Daoy (cell line): ENCODE measurements at regions not wholly inside any gene's neighbourhood (a gene's known extent, or its start where the extent isn't known, plus 50 kb on each side); places are given as distances from the start of the nearest gene placed in this dataset.
"Not testable (repeated sequence)": the region's sequence is repeated elsewhere in the genome, so short reads cannot be mapped to it uniquely, and the experiment has no call there.

Source experiments
- DNase-seq: peaks from one replicate; pipeline ENCODE4 v3.0.0-alpha.2; 2015; ENCODE audit warnings: low read depth

DNA sequence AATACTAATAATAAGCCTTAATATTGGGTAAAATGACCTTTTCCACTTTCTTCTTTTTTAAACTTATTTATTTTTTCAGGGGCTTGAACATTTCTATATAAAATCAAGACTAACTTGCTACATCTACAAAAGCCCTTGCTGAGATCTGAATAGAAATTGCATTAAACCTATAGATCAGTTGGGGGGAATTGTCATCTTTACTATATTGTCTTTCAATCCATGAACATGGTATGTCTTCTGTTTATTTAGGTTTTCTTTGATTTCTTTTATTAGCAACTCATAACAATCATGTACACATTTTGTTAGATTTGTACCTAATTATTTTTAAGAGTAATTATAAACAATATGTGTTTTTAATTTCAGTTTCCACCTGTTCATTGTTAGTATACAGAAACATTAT, 96.4 kb upstream of the SLC22A23 start:
- DNase-seq = no peak

DNA sequence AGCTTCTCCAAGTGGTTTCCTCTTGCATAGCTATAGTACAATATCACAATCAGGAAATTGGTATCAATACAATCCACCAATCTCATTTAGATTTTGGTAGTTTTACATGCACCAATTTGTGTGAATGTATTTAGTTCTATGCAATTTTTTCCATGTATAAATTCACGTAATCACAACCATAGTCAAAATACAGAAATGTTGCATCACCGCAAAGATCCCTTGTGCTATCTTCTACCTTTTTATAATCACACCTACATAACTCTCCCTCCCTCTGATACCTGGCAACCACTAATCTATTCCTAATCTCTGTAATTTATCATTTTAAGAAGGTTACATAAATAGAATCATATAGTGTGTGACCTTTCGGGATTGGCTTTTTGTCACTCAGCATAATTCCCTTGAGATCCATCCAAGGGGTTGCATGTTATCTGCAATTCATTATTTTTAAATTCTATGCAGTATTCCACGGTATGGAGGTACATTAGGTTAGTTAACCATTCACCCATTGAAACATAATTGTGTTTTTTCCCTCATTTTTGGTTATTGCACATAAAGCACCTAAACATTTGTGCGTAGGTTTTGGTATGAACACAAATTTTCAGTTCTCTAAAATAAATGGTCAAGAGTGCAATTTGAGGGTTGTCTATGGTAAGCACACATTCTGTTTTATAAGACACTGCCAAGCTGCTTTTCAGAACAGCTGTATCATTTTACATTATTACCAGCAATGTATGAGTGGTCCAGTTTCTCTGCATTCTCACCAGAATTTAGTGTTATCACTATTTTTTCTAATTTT, 95.1 kb upstream of the SLC22A23 start:
- no peak for DNase-seq

DNA sequence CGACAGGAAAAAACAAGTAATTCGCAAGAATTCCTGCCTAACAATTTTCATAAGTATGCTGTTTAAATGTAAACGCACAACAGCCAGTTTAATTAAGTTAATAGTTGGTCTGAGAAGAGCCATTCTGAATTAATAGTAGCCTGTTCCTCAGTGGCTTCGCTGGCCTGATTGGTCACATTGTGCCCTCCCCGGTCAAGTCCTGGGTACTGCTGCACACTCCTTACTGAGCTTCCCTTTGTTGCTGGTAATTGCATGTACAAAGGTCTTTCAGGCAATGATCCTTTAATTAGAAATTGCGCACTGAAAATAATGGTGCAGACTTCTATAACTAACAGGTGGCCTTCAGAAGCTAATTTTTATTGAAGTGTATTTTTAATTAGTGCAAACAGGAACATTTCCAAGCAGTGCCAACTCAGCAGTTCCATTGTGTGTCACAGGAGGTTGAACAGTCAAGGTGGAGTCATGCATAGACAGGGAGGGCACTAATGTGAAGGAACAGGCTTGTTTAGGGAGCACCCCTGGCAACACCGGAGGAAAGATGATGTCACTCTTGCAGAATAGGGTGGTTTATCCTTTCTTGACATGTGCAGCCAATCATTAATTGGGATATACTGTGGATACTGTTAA, 92.6 kb upstream of the SLC22A23 start:
- peak; percentile 20 for DNase-seq

- DNase-seq = no peak
Observed at GRCh38 chr6:3546121-3546520, 89.3 kb upstream of the SLC22A23 start.

- DNase-seq = no peak
Observed at GRCh38 chr6:3545156-3545555, 88.3 kb upstream of the SLC22A23 start.

DNA sequence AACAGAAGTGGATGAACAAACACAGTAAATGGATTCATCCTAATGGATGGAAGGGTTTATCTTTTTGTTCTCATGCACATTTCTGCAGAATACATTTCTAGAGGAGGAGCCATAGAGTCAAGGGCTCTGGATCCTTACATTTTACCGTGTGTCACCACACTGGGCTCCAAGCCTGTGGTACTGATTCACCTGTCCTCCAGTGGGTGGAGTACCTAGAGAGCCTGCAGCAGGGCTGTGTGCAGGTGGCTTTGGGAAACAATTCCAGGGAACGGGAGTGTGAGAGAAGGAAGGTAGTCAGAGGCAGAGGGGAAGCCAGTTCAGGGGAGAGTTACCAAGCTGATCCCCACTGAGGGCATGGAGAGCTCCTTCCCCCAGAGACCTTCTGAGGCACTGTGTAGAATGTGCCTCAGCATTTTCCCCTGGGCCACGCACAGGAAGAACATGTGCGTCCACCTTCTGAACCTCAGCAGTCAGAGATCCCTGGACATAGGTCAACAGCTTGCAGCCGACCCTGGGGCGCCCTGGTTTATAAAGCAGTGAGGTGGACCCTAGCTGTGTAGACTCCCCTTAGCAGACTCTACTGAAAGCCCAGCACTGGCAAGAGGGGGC, 85.3 kb upstream of the SLC22A23 start:
- DNase-seq = no peak

DNA sequence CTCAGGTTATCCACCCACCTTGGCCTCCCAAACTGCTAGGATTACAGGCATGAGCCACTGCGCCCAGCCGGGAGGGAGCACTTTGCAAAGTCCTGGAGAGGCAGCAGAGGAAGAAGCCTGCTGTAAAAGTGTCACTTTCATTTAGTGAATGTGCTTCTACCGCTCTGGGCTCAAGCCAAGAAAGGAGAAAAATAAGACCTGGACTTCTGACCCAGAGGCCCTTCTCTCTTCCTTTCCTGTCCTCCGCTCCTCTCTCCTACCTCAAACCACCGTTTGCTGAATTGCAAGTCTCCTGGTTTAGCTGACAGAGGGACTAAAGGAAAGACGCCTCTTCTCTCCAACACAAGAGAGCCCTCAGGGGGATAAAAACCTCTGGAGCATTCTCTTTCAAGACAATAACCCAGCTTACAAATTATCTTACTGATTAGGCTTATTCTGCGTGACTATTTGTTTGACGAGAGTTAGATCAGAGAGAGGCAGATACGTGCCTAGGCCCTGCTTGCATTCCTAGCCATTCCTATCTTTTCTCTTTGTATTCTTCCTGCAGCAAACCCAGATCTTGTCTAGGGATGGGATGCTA, 84.2 kb upstream of the SLC22A23 start:
- DNase-seq = no peak

GRCh38 chr6:3540253-3540820, 83.5 kb upstream of the SLC22A23 start:
- DNase-seq = no peak

- no peak for DNase-seq
Observed at GRCh38 chr6:3538536-3538935, 81.7 kb upstream of the SLC22A23 start.

DNA sequence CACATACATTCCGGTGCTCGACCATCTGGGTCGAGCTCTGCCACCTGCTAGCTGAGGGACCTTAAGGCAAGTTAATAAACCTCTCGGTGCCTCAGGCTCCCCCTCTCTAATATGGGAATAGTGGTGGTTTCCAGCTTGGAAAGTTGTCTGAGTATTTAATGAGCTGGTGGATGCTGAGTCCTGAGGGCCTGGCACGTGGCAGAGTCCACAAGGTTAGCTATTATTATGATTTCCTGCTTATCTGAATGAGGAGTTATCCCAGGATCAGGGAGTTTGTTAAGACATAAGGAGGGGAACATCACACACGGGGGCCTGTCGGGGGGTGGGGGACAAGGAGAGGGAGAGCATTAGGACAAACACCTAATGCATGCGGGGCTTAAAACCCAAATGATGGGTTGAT, 80.1 kb upstream of the SLC22A23 start:
- no peak for DNase-seq

DNA sequence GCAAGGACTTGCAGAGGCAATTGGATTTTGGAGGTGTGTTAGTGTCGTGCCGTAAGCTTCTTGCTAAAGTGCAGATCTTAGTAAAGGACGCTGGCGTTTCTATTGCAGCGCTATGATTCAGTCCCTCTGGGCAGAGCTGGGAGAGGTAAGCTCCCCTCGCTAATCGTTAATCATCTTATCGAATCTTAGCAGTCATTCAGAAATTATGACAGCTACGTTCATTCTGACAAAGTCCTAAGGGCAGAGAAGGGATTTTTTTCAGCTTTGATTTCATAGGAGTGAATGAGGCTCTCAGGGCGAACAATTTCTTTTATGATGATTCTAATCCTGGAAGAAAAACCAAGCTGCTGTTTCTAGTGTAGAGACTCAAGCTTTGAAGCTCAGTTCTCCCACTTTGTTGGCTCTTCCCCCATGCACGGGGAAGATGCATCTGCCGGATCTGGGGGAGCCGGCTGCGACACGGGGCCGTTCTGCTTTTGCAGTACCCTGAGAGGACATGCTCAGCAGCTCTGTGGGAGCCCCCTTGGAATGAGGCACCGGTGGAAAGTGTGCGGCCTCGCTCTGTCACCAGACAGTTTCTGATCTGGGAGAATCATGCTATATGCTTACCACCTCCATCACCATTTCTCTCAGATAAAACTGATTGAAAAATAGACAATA, 79.1 kb upstream of the SLC22A23 start:
- no peak for DNase-seq

DNA sequence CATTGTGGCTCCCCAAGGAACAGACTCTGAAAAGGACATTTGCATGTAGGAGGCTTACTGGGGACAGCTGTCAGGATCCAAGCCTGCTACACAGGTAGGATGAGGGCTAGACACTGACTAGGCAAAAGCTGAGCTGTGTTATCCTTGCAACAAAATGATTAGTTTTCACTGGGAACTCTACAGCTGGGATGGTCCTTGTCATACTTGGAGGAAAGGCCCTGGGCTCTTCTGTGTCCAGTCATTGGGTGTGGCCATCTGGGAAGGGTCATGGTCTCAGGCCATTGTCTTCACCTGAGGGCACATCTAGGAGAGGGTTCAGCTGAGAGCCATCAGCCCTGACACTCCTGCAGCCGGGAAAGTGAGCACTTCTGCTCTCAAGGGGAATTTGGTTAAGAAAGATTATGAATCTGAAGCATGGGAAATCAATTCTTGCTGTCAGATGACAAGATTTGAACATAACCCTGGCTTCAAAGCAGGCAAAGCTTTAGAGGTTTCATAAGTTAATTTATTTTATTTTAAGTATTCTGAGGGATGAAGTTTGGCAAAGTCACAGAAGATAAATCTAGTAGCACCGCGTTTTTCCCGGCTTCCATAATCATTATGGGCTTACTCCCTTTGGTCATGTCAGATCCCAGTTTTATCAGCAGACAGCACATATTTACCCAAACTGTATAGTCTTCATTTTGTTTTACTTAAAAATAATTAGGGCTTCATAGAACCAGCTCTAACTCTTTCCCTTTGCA, 78.4 kb upstream of the SLC22A23 start:
- DNase-seq = no peak

DNA sequence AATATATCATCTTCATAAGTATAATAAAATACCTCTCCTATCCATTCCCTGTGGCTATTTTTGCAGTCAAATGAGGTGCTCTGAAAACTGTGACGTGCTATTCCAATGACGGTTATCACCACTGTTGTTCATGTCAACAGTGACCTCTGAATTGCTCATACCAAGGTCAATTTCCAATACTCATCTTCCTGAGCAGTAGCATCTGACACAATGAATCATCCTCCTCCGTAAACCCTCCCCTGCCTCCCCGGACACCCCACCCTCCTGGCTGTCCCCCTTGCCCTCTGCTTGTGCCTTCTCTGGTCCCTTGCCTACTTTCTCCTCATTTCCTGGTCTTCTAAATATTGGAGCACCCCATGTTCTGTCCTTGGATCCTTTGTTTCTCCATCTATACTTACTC, 77.7 kb upstream of the SLC22A23 start:
- DNase-seq = peak; percentile 17

DNA sequence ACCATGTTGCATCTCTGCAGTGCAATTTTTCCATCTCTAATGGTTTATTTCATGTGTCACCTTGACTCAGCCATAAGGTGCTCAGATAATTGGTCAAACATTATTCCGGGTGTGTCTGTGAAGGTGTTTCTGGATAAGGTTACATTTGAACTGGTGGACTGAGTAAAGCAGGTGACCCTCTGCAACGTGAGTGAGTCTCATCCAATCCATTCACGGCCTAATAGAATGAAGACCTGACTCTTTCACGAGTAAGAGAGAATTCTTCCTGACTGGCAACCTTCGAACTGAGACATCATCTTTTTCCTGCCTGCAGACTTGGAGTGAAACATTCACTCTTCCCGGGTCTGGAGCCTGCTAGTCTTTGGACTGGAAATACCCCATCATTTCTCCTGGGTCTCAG, 77.1 kb upstream of the SLC22A23 start:
- no peak for DNase-seq

DNA sequence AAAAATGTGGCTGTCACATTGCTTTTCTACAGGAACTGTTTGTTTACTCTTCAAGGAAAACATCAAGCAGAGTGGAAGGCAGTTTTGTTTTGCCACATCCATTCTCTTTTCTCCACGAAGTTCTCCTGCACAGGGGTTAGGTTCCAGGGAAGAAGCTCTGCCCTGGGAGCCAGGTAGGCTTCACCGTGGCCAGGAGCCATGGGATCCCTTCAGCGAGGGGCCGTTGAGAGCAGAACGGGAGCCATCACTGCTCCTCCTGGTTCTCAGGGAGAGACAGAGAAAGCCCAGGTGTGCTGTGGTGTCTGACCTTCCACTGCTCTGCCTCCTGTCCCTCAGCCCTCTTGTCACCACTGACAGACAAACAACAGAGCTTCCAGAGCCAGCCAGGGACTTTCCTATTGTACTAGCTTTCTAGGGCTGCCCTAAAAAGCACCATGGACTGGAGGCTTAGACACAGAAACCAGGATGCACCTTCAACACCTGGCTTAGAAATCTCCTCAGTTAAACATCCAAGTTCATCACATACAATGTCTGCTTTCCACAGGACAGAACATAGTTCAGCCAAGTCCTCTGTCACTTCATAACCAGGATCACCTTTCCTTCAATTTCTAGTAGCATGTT, 75.6 kb upstream of the SLC22A23 start:
- no peak for DNase-seq

DNA sequence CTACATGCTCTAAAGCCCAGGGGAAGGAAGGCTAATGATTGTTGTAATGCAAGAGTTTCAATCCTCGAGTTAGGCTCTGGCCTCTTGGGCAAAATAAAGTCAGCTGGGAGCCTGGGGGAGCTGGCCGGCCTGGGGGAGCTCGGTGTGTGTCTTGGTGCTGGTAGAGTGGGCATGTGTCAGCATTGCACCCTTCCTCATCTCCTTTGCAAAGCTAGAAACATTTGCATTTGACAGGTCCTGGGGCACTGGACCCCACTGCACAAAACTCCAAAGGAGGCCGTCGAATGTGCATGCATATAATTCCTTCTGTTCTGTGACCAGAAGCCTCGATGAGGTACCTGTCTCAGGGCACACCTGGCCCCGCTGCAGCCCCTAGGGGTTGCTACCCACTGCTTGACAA, 74.6 kb upstream of the SLC22A23 start:
- no peak for DNase-seq

- no peak for DNase-seq
Observed at GRCh38 chr6:3530515-3530914, 73.7 kb upstream of the SLC22A23 start.

GRCh38 chr6:3529721-3530120, 72.9 kb upstream of the SLC22A23 start:
- no peak for DNase-seq

GRCh38 chr6:3529232-3529631, 72.4 kb upstream of the SLC22A23 start:
- DNase-seq = no peak

- not testable (repeated sequence) for DNase-seq
Observed at GRCh38 chr6:3528081-3528671, 71.3 kb upstream of the SLC22A23 start.

DNA sequence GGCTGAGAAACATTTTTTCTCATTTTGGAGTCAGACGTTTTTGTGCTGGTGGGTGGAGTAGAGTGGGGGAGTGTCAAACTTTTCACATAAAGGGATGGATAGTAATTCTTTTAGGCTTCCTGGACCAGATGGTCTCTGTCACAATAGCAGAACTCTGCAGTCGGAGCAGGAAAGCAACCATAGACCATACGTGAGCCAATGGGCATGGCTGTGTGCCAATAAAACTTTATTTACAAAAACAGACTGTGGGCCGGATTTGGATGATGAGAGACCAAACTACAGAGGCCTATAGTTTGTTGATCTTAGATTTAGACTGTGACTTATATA, 70.8 kb upstream of the SLC22A23 start:
- no peak for DNase-seq
